ENCODE measurements at regions not wholly inside any gene's neighbourhood (a gene's known extent, or its start where the extent isn't known, plus 50 kb on each side); places are given as distances from the start of the nearest gene placed in this dataset.

DNA sequence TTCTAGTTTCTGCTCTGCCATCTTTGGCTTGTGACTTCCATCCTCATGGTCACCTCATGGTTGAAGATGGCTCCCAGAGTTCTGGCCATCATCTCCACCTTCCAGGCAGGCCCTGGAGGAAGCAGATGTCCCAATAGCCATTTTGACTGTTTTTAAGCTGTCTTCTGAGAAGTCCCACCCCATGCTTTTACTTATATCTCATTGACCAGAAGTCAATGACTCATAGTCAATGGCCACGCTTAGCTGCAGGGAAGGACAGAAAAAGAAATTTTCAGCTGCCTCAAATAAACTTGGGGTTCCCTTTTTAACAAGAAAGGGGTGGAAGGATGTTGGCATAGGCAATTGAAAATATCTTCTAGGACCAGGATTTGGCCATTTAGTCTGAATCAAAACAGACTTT, 168.1 kb downstream of the AACS start:
- peaks cover 7% of the 10 kb centered on the region for H3K9me3 Mint-ChIP-seq (ENCODE audit: low read depth)
- DNase-seq (ENCODE audit: low spot score, unreplicated experiment) = no peak
- peaks cover 10% of the 10 kb centered on the region for H3K27me3 Mint-ChIP-seq
- H3K4me1 Mint-ChIP-seq (ENCODE audit: low read depth) = no peaks in the 10 kb centered on the region
- H3K27ac Mint-ChIP-seq = no peak overlapping the region
- TF ChIP-seq, protein P1, sequence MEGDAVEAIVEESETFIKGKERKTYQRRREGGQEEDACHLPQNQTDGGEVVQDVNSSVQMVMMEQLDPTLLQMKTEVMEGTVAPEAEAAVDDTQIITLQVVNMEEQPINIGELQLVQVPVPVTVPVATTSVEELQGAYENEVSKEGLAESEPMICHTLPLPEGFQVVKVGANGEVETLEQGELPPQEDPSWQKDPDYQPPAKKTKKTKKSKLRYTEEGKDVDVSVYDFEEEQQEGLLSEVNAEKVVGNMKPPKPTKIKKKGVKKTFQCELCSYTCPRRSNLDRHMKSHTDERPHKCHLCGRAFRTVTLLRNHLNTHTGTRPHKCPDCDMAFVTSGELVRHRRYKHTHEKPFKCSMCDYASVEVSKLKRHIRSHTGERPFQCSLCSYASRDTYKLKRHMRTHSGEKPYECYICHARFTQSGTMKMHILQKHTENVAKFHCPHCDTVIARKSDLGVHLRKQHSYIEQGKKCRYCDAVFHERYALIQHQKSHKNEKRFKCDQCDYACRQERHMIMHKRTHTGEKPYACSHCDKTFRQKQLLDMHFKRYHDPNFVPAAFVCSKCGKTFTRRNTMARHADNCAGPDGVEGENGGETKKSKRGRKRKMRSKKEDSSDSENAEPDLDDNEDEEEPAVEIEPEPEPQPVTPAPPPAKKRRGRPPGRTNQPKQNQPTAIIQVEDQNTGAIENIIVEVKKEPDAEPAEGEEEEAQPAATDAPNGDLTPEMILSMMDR (IDR thresholded peaks at IDR 0.05; ENCODE audit: unreplicated experiment) = no peak
- H3K4me3 Mint-ChIP-seq (ENCODE audit: low read depth) = no peak overlapping the region
- H3K36me3 Mint-ChIP-seq (ENCODE audit: insufficient read depth) = no peaks in the 10 kb centered on the region

DNA sequence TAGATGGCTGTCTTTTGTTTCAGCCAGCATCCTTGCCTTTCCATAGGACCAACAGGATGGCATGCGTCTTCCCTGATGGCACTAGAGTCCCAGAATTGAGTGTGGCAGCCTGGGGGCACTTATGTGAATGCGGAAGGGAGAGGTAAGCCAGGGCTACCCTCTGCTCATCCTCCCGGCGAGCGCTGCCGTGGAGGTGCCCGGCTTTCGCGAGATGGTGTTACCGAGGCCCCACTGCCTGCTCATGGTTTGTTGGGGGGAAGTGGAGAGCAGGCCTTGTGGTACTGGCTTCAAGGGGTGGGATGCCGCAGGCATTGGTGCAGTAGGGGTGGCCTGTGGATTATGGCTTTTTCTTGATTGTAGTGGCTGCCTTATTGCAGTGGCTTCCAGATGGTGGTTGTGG, 174.3 kb downstream of the AACS start:
- no peak overlapping the region for H3K4me3 Mint-ChIP-seq (ENCODE audit: low read depth)
- no peak for DNase-seq (ENCODE audit: low spot score, unreplicated experiment)
- H3K36me3 Mint-ChIP-seq (ENCODE audit: insufficient read depth) = no peaks in the 10 kb centered on the region
- no peak overlapping the region for H3K27ac Mint-ChIP-seq
- H3K27me3 Mint-ChIP-seq = peaks cover 10% of the 10 kb centered on the region
- H3K4me1 Mint-ChIP-seq (ENCODE audit: low read depth) = no peaks in the 10 kb centered on the region
- TF ChIP-seq, protein P1 (IDR thresholded peaks at IDR 0.05; ENCODE audit: unreplicated experiment) = no peak
- no peaks in the 10 kb centered on the region for H3K9me3 Mint-ChIP-seq (ENCODE audit: low read depth)

DNA sequence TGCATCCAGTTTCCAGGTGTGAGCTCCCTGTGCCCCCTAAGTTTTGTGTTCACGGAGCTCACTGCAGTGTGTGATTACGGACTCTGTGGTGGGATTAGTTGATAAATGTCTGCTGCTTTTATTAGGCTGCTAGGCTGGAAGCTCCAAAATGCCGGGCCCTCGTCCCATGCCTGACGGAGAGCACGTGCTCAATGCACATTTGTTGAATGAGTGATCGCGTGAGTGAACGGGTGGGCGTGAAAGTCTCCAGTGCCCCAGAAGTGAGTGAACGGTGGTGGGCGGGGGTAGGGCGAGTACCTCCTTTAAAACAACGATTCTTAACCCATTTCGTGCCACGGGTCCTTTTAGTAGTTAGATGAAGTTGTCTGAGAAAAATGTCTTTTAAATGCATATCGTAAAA, 175.5 kb downstream of the AACS start:
- H3K27me3 Mint-ChIP-seq = peaks cover 3% of the 10 kb centered on the region
- H3K9me3 Mint-ChIP-seq (ENCODE audit: low read depth) = no peaks in the 10 kb centered on the region
- no peak for DNase-seq (ENCODE audit: low spot score, unreplicated experiment)
- TF ChIP-seq, protein P1 (IDR thresholded peaks at IDR 0.05; ENCODE audit: unreplicated experiment) = no peak
- no peak overlapping the region for H3K4me3 Mint-ChIP-seq (ENCODE audit: low read depth)
- no peaks in the 10 kb centered on the region for H3K4me1 Mint-ChIP-seq (ENCODE audit: low read depth)
- no peak overlapping the region for H3K27ac Mint-ChIP-seq
- H3K36me3 Mint-ChIP-seq (ENCODE audit: insufficient read depth) = no peaks in the 10 kb centered on the region

DNA sequence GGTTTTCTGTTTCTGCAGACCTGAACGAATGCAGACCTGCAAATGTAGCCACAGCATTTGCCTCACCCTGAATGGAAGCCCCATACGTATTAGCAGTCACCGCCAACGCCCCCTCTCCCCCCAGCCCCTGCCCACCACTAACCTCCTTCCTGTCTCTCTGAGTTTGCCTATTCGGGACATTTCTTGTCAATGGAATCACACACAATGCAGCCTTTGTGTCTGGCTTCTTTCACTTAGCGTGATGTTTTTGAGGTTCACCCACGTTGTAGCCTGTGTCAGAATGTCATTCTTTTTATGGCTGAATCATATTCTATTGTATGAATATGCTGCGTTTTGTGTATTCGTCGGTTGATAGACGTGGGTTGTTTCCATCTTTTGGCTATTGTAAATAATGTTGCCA, 178.6 kb downstream of the AACS start:
- no peak for DNase-seq (ENCODE audit: low spot score, unreplicated experiment)
- Mint-ChIP-seq H3K27ac (no peak overlapping the region), H3K4me3 (ENCODE audit: low read depth) (no peak overlapping the region), H3K36me3 (ENCODE audit: insufficient read depth) (no peaks in the 10 kb centered on the region), H3K4me1 (ENCODE audit: low read depth) (peaks cover 1% of the 10 kb centered on the region), H3K27me3 (peaks cover 8% of the 10 kb centered on the region), H3K9me3 (ENCODE audit: low read depth) (no peaks in the 10 kb centered on the region)
- TF ChIP-seq, protein P1 (IDR thresholded peaks at IDR 0.05; ENCODE audit: unreplicated experiment) = no peak

DNA sequence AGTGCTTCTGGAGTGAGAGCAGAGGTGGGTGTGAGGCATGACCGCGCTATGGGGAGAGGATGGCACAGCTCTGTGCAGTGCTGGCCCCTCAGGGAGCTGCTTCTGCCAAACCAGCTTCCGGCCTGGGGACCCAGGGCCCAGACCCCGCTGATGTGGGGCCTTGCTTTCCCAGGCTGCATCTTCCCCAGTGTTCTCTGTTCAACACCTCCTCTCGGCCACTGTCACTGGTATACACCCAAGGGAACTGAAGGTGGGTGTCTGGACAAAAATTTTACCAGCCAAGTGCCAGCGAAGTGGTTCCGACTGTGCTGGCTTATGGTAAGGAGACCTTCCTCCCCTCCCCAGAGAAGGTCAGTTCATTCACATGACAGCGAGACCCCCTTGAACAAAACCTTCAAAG, 179.1 kb downstream of the AACS start:
- Mint-ChIP-seq H3K4me3 (ENCODE audit: low read depth) (no peak overlapping the region), H3K36me3 (ENCODE audit: insufficient read depth) (no peaks in the 10 kb centered on the region), H3K4me1 (ENCODE audit: low read depth) (peaks cover 1% of the 10 kb centered on the region), H3K9me3 (ENCODE audit: low read depth) (no peaks in the 10 kb centered on the region), H3K27ac (no peak overlapping the region), H3K27me3 (peaks cover 8% of the 10 kb centered on the region)
- TF ChIP-seq, protein P1 (IDR thresholded peaks at IDR 0.05; ENCODE audit: unreplicated experiment) = no peak
- no peak for DNase-seq (ENCODE audit: low spot score, unreplicated experiment)

Data from progenitor cell of endocrine pancreas (in vitro differentiated cells).